Omental fat pad (tissue), 3 donors: ENCODE measurements at regions not wholly inside any gene's neighbourhood (a gene's known extent, or its start where the extent isn't known, plus 50 kb on each side); places are given as distances from the start of the nearest gene placed in this dataset.
"Not testable (repeated sequence)": the region's sequence is repeated elsewhere in the genome, so short reads cannot be mapped to it uniquely, and the experiment has no call there.

Source experiments
- ATAC-seq: fragments of 150-250 bp; one replicate; pipeline ENCODE4 v1.9.1; 2016; ENCODE audit warnings: mild to moderate bottlenecking, moderate library complexity; ENCODE audit not compliant: low FRiP score
- DNase-seq: peaks from one replicate; pipeline ENCODE4 v3.0.0-alpha.2; 2019; ENCODE audit warnings: low spot score
- TF ChIP-seq, protein P1 (sequence below), 3 donors: fragments of 450-650 bp; IDR thresholded peaks; one replicate each; pipeline ENCODE4 v1.5.1; 2016 to 2017; ENCODE audit warnings: antibody characterized with exemption in 3 of 3, mild to moderate bottlenecking in 3 of 3, moderate library complexity in 2 of 3

DNA sequence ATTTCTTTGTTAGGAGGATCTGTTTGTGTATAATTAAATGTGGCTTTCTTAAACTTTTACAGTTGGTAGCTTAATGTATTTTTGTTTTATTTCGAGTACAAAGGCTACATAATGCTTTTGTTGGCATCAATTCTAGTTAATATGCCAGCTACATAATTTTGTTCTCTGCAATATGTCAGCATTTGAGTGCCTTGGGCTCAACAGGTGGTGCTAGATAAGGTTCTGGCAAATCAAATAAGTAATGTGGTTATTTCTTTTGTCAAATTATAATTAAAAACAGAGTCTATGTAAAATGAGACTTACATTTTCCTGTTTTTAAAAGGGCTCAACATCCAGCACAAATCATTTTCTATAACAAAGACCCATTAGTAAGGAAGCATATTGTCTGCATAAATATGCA, 410.6 kb upstream of the NR5A2 start:
- no peak for ATAC-seq
- no peak for DNase-seq
- TF ChIP-seq, protein P1, sequence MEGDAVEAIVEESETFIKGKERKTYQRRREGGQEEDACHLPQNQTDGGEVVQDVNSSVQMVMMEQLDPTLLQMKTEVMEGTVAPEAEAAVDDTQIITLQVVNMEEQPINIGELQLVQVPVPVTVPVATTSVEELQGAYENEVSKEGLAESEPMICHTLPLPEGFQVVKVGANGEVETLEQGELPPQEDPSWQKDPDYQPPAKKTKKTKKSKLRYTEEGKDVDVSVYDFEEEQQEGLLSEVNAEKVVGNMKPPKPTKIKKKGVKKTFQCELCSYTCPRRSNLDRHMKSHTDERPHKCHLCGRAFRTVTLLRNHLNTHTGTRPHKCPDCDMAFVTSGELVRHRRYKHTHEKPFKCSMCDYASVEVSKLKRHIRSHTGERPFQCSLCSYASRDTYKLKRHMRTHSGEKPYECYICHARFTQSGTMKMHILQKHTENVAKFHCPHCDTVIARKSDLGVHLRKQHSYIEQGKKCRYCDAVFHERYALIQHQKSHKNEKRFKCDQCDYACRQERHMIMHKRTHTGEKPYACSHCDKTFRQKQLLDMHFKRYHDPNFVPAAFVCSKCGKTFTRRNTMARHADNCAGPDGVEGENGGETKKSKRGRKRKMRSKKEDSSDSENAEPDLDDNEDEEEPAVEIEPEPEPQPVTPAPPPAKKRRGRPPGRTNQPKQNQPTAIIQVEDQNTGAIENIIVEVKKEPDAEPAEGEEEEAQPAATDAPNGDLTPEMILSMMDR (IDR thresholded peaks at IDR 0.05), result no peak

DNA sequence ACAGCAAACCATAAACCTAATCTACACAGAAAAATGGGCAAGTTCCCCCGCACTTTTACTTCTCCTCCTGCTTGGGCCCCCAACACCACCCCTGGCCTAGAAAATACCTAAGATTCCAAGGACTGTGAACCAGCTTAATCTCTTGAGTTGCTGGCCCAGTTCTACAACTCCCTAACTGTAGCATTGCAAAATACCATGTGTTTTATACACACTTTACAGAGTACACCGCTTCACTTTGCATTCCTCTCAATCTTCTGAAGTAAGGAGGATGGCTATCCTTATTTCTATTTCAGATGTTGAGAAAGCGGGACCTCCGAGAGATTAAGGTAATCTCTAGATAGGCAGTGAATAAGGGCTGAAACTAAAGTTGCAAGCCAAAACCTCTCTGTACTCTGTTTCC, 408.3 kb upstream of the NR5A2 start:
- DNase-seq (no peak), ATAC-seq (peak; percentile 83)
- TF ChIP-seq, protein P1 (IDR thresholded peaks at IDR 0.05), result no peak

DNA sequence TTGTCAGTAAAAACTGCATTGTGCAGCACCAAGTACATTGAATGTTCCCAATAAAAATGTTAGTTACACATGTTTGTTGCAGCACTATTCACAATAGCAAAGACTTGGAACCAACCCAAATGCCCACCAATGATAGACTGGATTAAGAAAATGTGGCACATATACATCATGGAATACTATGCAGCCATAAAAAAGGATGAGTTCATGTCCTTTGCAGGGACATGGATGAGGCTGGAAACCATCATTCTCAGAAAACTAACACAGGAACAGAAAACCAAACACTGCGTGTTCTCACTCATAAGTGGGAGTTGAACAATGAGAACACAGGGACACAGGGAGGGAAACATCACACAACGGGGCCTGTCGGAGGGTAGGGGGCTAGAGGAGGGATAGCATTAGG, 401.3 kb upstream of the NR5A2 start:
- not testable (repeated sequence) for DNase-seq, ATAC-seq

DNA sequence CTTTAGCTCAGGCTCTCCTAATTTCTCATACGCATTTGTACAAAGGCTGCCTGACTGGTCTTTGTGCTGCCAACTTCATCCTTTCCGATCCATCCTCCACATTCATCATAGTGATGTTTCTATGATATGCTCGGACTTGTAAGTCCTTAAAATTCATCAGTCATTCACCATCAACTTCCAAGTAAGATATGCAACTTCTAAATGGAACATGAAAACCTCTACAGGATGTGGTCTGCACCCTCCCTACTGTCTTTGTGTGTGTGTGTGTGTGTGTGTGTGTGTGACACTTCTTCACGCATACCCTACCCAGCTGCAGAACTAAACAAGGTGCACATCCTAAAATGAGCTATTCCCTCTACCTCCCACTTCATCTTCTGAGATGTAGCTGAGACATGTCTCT, 397.9 kb upstream of the NR5A2 start:
- DNase-seq, result no peak
- TF ChIP-seq, protein P1 (IDR thresholded peaks at IDR 0.05), result no peak
- no peak for ATAC-seq

DNA sequence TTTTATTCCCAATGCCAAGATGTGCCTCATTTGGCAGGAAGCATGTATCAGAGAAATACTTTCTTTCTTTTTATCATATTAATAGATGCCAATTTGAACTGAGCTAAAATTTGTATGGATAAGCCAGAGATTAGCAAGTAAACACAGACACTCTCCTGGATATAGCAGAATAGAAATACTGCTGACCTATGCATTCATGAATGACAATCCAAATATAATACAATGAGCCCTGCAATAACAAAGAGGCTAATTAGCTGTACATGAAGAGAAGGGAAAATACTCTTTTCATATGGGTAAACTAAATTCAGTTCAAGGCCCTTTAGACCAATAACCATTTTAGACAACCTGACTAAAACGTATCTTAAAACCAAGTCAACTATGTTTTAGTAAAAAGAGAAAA, 388.1 kb upstream of the NR5A2 start:
- no peak for DNase-seq
- no peak for ATAC-seq
- TF ChIP-seq, protein P1 (IDR thresholded peaks at IDR 0.05), result no peak

DNA sequence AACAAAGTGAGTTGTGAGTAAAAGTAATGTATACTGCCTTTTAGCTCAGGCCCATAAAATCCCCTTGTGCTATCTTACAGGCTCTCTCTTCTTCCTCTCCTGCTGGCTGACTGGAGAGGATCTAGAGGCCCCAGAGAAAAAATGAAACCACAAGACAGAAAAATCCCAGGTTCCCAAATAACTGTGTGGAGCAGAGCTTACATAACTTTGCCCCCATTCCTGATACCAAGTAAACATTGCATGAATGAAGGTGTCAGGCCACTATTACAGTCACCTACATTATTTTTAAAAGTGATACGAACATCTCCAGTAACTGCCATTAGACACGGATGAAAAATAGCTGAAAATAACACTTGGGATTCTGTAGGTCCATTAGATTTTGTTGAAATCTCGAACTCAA, 386.0 kb upstream of the NR5A2 start:
- ATAC-seq (no peak), DNase-seq (no peak)
- TF ChIP-seq, protein P1 (IDR thresholded peaks at IDR 0.05), result no peak

DNA sequence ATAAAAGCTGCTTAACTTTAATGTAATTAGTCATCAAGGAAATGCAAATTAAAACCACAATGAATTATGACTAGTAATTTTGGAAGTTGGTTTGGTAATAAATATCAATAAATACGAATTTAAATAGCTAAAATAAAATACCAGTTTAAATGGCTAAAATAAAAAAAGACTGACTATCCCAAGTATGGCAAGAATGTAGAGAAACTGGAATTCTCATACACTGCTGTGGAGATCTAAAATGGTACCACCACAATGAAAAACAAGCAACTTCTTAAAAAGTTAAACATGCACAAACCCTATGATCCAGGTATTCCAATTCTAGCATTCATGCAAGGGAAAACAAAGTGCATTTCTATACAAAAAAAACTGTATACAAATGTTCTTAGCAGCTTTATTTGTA, 382.6 kb upstream of the NR5A2 start:
- TF ChIP-seq, protein P1 (IDR thresholded peaks at IDR 0.05), result no peak
- DNase-seq, result no peak
- ATAC-seq, result no peak

DNA sequence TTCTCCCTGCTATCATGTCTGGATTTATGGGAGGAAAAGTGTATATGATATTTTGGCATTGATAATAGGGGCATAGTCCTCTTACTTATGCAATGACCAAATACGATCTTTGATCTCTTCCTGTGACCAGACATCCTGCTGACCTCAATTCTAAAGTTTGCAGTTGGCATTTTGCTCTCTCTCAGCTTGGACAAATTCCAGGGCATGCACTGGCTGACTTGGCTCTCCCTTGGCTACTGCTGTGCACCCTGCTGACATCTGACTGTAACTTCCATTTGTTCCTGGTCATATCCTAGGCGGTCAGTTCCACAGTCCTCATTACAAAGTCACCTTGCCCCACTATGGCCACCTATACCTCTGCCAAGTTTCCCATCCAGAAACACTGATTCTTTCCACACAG, 380.7 kb upstream of the NR5A2 start:
- DNase-seq (no peak), ATAC-seq (no peak)
- TF ChIP-seq, protein P1 (IDR thresholded peaks at IDR 0.05), result no peak
